Peyer's patch (tissue), 4 donors: ENCODE measurements at regions not wholly inside any gene's neighbourhood (a gene's known extent, or its start where the extent isn't known, plus 50 kb on each side); places are given as distances from the start of the nearest gene placed in this dataset.
"Not testable (repeated sequence)": the region's sequence is repeated elsewhere in the genome, so short reads cannot be mapped to it uniquely, and the experiment has no call there.

Experiments used
- DNase-seq, 3 donors: peaks; one replicate each; pipeline ENCODE4 v3.0.0-alpha.2; 2017 to 2019
- H3K27ac ChIP-seq, 4 donors: fragments of 200-600 bp; sonication (generic); one replicate each; pipeline ENCODE4 v1.5.1; 2016 to 2019
- H3K27me3 ChIP-seq, 2 donors: fragments of 200-600 bp; sonication (generic); one replicate each; pipeline ENCODE4 v1.5.1; 2019
- H3K36me3 ChIP-seq, 3 donors: fragments of 200-600 bp; sonication (generic); one replicate each; pipeline ENCODE4 v1.5.1; 2016 to 2019
- H3K4me1 ChIP-seq, 4 donors: fragments of 200-600 bp; sonication (generic); one replicate each; pipeline ENCODE4 v1.5.1; 2016 to 2019
- H3K4me3 ChIP-seq, 4 donors: fragments of 200-600 bp; sonication (generic); 1 replicate in 3 of 4; 2 replicates in 1 of 4; pipeline ENCODE4 v1.5.1; 2016 to 2019; ENCODE audit warnings: mild to moderate bottlenecking in 1 of 4
- H3K9me3 ChIP-seq, 4 donors: fragments of 200-600 bp; sonication (generic); one replicate each; pipeline ENCODE4 v1.5.1; 2016 to 2019; ENCODE audit warnings: mild to moderate bottlenecking in 1 of 4
- POLR2A ChIP-seq, 2 donors: fragments of 450-650 bp; IDR thresholded peaks; one replicate each; pipeline ENCODE4 v1.5.1; 2017; ENCODE audit warnings: antibody characterized with exemption in 2 of 2, mild to moderate bottlenecking in 2 of 2, moderate library complexity in 2 of 2
- TF ChIP-seq, protein P1 (sequence below), 6 experiments: fragments of 450-650 bp in 4 of 6; fragments of 200-600 bp in 2 of 6; sonication (generic) in 1 of 6; IDR thresholded peaks; one replicate each; pipeline ENCODE4 v1.5.1; 2017 to 2019; ENCODE audit warnings: antibody characterized with exemption in 6 of 6, mild to moderate bottlenecking in 3 of 6, moderate library complexity in 1 of 6

DNA sequence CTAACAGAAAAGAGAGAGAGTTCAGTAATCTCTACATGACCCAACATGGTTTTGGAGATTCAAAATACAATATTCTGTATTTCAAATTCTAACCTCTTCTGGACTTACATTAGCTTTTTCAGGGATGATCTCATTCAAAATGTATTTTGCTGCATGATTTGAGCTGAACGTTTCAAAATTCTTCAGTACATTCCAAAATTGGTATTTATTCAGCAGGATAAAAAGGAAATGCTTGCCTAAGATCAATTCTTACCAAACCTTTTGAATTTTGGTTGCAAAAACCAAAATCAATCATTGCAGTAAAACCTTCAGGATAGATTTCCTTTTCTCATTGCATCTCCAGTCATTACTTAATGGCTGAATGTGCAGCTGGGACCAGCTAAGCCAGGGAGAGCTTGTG lies 1761.3 kb upstream of the SEL1L start:
- Histone ChIP-seq H3K4me1 (no peaks in the 10 kb centered on the region), H3K36me3 (no peaks in the 10 kb centered on the region)
- TF ChIP-seq, protein P1, sequence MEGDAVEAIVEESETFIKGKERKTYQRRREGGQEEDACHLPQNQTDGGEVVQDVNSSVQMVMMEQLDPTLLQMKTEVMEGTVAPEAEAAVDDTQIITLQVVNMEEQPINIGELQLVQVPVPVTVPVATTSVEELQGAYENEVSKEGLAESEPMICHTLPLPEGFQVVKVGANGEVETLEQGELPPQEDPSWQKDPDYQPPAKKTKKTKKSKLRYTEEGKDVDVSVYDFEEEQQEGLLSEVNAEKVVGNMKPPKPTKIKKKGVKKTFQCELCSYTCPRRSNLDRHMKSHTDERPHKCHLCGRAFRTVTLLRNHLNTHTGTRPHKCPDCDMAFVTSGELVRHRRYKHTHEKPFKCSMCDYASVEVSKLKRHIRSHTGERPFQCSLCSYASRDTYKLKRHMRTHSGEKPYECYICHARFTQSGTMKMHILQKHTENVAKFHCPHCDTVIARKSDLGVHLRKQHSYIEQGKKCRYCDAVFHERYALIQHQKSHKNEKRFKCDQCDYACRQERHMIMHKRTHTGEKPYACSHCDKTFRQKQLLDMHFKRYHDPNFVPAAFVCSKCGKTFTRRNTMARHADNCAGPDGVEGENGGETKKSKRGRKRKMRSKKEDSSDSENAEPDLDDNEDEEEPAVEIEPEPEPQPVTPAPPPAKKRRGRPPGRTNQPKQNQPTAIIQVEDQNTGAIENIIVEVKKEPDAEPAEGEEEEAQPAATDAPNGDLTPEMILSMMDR (IDR thresholded peaks at IDR 0.05): no peak
- no peak for TF ChIP-seq POLR2A (IDR thresholded peaks at IDR 0.05)

DNA sequence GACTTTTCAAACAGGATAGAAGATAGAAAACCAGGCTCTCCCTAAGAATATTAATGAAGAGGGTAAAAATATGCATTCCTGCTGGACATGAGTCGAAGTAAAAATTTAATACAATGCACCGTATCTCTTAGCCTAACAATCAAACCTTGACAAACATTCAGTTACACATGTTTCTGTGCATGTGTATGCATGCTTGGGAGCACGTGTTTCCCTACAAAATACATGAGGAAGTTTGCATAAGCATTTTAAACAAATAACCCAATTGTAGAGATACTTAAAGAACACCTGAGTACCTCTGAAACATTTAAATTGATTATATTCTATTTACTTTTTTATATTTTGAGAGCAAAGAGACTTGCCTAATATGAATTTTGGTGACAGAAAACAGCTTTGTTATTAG lies 1763.7 kb upstream of the SEL1L start:
- no peak overlapping the region for H3K4me3 ChIP-seq
- TF ChIP-seq, protein P1 (IDR thresholded peaks at IDR 0.05): no peak
- TF ChIP-seq POLR2A (IDR thresholded peaks at IDR 0.05): no peak
- H3K4me1 ChIP-seq: no peaks in the 10 kb centered on the region
- no peak for DNase-seq
- H3K9me3 ChIP-seq: no peaks in the 10 kb centered on the region
- no peaks in the 10 kb centered on the region for H3K27me3 ChIP-seq
- H3K27ac ChIP-seq: no peak overlapping the region
- no peaks in the 10 kb centered on the region for H3K36me3 ChIP-seq

More for the DNA sequence above, 1761.3 kb upstream of the SEL1L start:
- Histone ChIP-seq H3K27me3 (no peaks in the 10 kb centered on the region), H3K9me3 (no peaks in the 10 kb centered on the region), H3K4me3 (no peak overlapping the region), H3K27ac (no peak overlapping the region)
- no peak for DNase-seq

DNA sequence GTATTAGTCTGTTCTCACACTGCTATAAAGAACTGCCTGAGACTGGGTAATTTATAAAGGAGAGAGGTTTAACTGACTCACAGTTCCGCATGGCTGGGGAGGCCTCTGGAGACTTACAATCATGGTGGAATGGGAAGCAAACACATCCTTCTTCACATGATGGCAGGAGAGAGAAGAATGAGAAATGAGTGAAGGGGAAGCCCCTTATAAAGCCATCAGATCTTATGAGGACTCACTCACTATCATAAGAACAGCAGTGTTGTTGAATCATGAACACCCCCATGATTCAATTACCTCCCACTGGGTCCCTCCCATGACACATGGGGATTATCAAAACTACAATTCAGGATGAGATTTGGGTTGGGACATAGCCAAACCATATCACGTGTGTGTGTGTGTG lies 1764.4 kb upstream of the SEL1L start:
- not testable (repeated sequence) for H3K36me3 ChIP-seq, H3K27me3 ChIP-seq, H3K9me3 ChIP-seq, H3K4me3 ChIP-seq, H3K4me1 ChIP-seq, DNase-seq, H3K27ac ChIP-seq

DNA sequence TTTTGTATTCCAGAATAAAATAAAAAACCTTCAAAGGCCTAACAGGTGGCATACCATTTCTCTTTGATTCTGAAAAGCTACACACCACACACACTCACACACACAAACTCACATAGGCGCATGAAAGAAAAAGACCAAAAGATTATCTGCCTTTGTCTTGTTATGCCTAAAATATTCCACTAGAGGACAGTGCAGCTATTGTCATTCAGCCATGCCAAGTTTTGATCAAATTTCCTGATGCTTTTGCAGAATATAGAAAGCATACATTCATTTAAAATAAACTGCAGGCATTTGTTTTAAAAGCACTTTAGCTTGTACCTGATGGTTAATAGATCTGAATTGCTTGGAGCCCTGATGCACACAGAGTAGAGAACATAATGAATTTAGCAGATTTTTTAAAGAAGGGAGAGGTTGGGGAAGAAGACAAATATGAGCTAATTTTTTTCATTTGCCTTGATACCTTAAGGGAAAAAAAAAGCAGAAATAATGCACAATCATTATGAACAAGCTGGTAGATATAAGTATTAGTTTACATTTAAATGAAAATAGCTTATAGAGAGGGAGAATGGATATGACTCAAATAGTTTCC lies 1766.9 kb upstream of the SEL1L start:
- no peak for DNase-seq
- Histone ChIP-seq H3K9me3 (no peaks in the 10 kb centered on the region), H3K4me1 (no peaks in the 10 kb centered on the region), H3K27ac (no peak overlapping the region), H3K27me3 (no peaks in the 10 kb centered on the region), H3K36me3 (no peaks in the 10 kb centered on the region), H3K4me3 (no peak overlapping the region)
- TF ChIP-seq POLR2A (IDR thresholded peaks at IDR 0.05): no peak
- TF ChIP-seq, protein P1 (IDR thresholded peaks at IDR 0.05): peak in 5 of 6 experiments; percentile 33 to 54 (median 46)

DNA sequence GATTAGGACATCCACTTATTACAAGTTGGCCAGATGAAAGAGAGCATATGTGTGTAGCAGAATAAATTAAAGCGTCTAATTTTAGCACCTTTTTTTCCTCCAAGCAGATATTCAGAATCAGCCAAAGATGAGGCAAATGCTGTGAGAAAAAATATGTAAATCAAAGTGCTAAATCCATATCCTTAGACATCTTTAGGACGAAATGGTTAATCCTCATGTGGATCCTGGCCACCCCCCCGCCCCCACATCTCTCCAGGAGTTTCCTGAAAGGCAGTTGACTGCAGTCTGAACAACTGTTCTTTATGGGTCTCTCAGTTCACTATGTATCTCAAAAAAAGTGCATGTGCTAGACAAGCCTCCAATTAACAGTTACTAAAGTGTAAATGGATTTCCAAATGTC lies 1768.1 kb upstream of the SEL1L start:
- Histone ChIP-seq H3K27me3 (no peaks in the 10 kb centered on the region), H3K27ac (no peak overlapping the region), H3K4me3 (no peak overlapping the region), H3K36me3 (no peaks in the 10 kb centered on the region), H3K9me3 (no peaks in the 10 kb centered on the region), H3K4me1 (no peaks in the 10 kb centered on the region)
- no peak for DNase-seq
- TF ChIP-seq, protein P1 (IDR thresholded peaks at IDR 0.05): no peak
- no peak for TF ChIP-seq POLR2A (IDR thresholded peaks at IDR 0.05)

DNA sequence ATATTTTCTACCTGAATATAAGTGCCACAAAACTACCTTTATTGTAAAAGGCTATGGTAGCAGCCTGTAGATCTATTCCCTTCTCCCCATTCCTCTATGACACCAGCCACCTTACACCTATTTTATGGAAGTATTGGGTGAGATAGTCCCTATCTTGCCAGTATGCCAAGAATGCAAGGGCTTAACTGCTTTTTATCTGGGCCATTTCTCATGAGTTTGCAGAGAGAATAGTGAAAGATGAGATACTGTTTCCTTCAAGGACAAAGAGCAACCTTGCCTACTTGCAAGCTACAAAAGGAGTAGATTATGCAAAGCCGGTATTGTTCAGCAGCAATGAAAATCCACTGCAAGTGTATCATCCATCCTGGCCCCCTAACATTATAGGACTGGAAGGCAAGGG lies 1775.6 kb upstream of the SEL1L start:
- Histone ChIP-seq H3K4me1 (no peaks in the 10 kb centered on the region), H3K9me3 (no peaks in the 10 kb centered on the region), H3K27ac (no peak overlapping the region), H3K4me3 (no peak overlapping the region), H3K27me3 (no peaks in the 10 kb centered on the region), H3K36me3 (no peaks in the 10 kb centered on the region)
- DNase-seq: no peak
- TF ChIP-seq, protein P1 (IDR thresholded peaks at IDR 0.05): no peak
- TF ChIP-seq POLR2A (IDR thresholded peaks at IDR 0.05): no peak
